ENCODE measurements at regions not wholly inside any gene's neighbourhood (a gene's known extent, or its start where the extent isn't known, plus 50 kb on each side); places are given as distances from the start of the nearest gene placed in this dataset.

DNA sequence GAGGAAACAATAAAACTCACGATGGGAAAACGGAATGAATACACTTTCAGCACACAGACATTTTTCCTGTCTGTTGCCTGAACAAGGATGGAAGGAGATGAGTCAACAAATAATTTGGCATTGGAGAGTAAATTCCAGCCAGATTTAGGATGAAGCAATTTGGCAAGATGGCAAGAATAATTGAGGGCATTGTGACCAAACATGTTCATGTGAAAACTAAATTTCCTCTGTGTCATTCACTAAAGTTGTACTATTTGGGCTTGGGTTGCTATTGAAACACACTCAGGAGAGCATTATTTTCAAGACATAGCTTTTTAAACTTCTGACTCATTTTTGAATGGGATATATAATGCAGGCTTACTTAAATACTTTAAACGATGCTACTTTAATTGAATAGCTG, 1614.4 kb downstream of the PCDH19 start:
- peak; percentile 2 for DNase-seq (ENCODE audit: low read depth)
- no peak overlapping the region for H3K4me3 ChIP-seq (ENCODE audit: low read length)
- TF ChIP-seq, protein P1, sequence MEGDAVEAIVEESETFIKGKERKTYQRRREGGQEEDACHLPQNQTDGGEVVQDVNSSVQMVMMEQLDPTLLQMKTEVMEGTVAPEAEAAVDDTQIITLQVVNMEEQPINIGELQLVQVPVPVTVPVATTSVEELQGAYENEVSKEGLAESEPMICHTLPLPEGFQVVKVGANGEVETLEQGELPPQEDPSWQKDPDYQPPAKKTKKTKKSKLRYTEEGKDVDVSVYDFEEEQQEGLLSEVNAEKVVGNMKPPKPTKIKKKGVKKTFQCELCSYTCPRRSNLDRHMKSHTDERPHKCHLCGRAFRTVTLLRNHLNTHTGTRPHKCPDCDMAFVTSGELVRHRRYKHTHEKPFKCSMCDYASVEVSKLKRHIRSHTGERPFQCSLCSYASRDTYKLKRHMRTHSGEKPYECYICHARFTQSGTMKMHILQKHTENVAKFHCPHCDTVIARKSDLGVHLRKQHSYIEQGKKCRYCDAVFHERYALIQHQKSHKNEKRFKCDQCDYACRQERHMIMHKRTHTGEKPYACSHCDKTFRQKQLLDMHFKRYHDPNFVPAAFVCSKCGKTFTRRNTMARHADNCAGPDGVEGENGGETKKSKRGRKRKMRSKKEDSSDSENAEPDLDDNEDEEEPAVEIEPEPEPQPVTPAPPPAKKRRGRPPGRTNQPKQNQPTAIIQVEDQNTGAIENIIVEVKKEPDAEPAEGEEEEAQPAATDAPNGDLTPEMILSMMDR (conservative IDR thresholded peaks at IDR 0.05; ENCODE audit: low read length), result no peak

DNA sequence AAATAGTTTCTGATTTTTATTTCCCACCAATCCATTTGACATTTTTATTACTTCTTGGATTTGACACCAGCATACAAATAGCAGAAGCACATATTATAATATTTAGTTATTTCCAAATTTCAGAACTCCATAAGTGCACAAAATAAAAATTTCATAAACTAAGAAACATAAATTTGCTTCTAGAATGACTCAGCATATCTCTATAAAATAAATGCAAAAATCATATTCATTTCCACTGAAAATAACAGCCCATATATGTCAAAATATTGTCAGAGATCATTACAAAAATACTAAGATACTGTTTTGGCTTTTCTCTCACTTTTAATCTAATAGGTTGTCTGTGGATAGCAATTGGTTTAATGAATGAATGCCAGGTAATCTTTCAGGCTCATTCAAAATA, 1654.2 kb downstream of the PCDH19 start:
- no peak overlapping the region for H3K4me3 ChIP-seq (ENCODE audit: low read length)
- DNase-seq (ENCODE audit: low read depth), result no peak
- TF ChIP-seq, protein P1 (conservative IDR thresholded peaks at IDR 0.05; ENCODE audit: low read length), result no peak

DNA sequence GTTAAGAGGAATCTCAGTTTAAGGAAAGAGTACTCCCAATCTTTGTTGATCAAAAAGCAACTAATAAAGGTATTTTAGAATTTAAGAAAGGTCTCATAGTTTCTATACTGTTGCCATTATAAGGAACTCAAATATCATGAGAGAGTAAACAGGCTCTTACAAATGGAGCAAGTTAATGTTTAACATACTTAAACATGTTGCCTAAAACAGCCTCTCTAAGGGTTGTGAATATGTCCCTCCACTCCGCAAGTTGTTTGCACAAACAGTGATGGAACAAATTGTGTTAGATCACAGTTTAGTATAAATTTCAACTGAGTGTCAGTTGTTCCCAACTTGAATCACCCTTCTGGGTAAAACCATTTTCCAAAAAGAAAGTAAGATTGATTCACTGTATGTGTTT, 1678.3 kb downstream of the PCDH19 start:
- no peak overlapping the region for H3K4me3 ChIP-seq (ENCODE audit: low read length)
- TF ChIP-seq, protein P1 (conservative IDR thresholded peaks at IDR 0.05; ENCODE audit: low read length), result no peak
- DNase-seq (ENCODE audit: low read depth), result no peak

DNA sequence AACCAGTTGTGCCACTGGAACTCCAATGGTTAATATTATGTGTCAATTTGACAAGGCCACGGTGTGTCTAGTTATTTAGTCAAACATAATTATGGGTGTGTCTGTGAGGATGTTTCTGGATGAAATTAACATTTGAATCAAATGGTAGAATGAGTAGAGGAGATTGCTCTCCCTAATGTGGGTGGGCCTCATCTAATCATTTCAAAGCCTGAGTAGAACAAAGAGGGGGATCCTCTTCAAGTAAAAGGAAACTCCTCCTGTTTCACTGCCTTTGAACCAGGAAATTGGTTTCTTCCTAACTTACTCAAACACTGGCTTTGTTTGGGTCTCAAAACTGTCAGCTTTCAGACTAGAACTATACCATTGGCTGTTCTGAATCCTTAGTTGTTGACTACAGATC, 1692.1 kb downstream of the PCDH19 start:
- H3K4me3 ChIP-seq (ENCODE audit: low read length), result no peak overlapping the region
- no peak for DNase-seq (ENCODE audit: low read depth)
- TF ChIP-seq, protein P1 (conservative IDR thresholded peaks at IDR 0.05; ENCODE audit: low read length), result no peak
